Stimulated activated CD4-positive, alpha-beta T cell treated with anti-CD3 and anti-CD28 coated beads, Interleukin-4, amount 100 ng/mL, for 4 hours (primary cell): ENCODE measurements at regions not wholly inside any gene's neighbourhood (a gene's known extent, or its start where the extent isn't known, plus 50 kb on each side); places are given as distances from the start of the nearest gene placed in this dataset.

Source experiments
- DNase-seq, 2 experiments: peaks; one replicate each; pipeline ENCODE4 v3.0.0-alpha.2; 2020

DNA sequence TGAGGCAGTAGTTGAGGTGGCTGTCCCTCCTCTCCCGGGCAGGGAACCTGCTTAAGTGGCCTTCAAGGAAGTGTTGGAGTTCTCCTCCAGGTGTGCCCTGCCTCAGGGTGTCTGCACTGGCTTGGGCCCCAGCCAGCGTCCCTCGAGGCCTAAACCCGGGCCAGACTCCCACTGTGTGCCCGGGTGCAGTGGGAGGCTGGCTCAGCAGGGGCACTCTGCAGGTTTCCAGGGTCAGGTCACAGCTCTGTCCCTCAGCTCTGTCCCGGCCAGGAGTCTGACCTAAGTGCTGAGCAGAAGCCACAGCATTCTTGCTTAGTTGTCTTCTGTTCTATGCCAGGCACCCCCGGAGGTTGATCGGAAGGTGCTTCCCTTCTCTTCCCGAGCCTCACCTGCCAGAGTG, 69.0 kb upstream of the OTOS start:
- DNase-seq = no peak

GRCh38 chr2:240210198-240210965, 69.9 kb upstream of the OTOS start:
- no peak for DNase-seq

GRCh38 chr2:240211096-240211495, 70.6 kb upstream of the OTOS start:
- DNase-seq = no peak

- DNase-seq = no peak
These were observed 71.4 kb upstream of the OTOS start for GRCh38 chr2:240211598-240212424.

GRCh38 chr2:240212425-240213225, 72.2 kb upstream of the OTOS start:
- DNase-seq = no peak

DNA sequence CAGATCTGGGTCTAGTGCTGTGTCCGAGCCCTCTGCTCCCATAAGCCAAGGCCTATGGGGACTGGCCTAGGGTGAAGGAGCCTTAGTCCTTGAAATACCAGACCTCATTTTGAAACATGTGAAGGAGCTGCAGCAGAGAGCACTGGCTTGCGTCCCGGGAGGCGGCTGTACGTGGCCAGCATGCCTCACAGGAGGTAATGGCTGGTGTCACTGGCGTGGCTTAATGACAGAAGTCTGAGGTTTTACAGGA, 72.7 kb upstream of the OTOS start:
- no peak for DNase-seq

- no peak for DNase-seq
These were observed 73.3 kb upstream of the OTOS start for GRCh38 chr2:240213476-240214421.

DNA sequence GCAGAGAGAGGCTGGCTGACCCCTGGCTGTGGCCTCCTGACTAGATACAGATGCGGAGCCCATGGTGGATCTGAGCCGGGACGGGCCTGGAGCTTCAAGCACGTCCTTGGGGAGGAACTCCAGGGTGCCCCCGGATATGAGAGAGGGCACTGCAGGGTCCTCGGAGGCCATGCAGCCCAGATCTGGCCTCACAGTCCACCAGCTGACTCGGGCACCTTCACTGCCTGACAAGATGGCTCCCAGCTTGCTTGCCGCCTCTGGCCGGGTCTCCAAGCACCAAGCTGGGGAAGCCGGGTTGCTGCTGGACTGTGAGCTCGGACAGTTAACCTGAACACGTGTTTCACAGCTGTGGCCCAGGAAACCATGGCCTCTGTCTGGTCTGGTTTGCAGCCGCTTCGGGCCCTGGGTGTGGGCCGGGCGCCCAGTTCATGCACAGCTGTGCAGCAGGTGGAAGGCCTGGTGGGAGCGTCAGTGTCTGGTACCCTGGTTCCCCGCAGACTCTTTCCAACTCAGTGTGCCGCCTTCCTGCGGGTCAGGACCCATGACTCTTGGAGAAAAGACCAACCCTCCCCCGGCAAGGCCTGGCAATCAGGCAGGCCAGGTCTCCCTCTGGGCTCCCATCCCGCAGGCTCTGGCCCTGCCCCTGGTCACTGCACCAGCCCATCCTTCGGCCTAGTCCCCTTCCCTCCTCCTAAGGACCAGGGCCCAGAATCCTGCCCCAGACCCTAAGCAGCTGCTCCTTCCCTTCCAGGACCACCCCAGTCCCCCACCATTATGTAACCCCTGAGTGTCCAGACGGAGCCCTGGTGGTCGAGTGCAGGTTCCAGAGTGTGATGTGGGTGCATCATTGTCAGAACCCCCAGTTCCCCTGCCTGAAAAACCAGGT, 74.6 kb upstream of the OTOS start:
- DNase-seq = no peak

- no peak for DNase-seq
These were observed 75.2 kb upstream of the OTOS start for GRCh38 chr2:240215676-240216051.

DNA sequence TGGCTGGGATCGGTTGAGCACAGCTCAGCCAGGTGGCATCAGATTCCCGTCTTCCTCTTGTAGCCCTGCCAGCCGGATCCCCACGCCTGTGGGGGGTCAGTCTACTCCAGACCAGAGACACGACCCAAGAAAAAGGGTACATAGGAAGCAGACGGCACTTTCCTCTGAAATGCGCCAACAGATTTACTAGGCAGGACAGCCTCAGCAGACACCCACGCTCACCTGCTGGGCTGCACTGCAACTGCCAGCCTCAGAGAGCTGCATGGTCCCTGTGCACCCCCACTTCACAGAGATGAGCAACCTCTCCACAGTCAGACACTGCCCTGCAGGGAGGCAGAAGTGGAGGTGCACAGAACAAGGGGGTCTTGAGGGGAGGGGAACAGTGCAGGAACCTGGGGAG, 75.7 kb upstream of the OTOS start:
- no peak for DNase-seq

- DNase-seq = peak in 1 of 2 experiments; percentile 34
These were observed 77.2 kb upstream of the OTOS start for GRCh38 chr2:240217431-240218301.

- no peak for DNase-seq
These were observed 78.9 kb upstream of the OTOS start for GRCh38 chr2:240219208-240219890.

DNA sequence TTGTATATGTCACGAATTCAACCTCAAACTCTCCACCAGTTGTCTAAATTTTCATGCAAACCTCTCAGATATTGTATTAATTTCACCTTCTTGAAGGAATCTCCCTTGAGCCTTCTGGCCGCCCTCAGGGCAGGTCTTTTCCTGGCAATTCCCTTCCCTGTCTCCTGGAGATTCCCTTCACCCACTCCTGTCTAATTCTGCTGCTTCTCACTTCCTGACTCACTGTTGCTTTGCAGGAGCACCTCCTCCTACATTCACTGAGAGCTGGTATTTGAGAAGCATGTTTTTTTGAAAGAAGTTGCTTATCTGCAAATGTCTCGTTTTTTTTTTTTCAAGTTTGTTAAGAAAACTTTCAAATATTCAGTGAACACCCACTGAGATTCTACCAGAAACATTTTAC, 79.9 kb upstream of the OTOS start:
- no peak for DNase-seq

- no peak for DNase-seq
These were observed 83.2 kb upstream of the OTOS start for GRCh38 chr2:240223631-240224030.

DNA sequence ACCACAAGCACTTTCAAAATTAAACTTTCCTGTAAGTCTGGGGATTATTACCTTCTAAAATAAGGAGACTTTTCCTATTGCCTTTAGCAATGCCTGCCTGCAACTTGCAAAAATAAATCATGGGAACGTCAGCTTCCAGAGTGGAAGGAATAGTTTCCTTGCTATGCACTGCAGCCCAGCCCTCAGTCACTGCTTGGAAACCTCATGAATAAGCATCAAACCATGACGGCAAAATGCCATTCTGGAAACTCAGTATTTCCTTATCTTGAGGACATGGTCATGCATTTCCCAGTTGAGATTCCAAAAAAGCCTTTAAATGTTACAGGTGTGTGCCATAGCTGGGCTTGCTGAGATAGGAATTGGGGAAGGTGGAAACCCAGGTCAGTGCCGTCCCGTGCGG, 84.2 kb upstream of the OTOS start:
- no peak for DNase-seq

DNA sequence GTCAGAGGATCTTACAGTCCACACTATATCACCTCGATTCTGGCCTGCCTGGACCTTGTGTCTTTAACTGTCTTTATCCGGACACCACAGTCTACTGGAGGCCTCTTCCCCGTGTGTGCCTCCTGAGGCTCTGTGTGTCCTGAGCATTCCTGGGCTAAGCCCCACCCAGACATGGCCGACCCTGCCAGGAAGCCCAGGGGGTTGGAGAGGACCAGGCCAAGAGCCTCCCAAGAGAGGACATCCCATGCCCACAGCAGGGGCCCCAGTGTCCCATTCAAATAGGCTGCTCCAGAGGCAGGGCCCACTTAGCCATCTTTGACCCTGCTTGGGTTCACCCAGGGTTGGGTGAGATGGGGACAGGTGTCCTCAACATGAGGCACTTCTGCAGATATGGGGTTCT, 84.7 kb upstream of the OTOS start:
- no peak for DNase-seq

DNA sequence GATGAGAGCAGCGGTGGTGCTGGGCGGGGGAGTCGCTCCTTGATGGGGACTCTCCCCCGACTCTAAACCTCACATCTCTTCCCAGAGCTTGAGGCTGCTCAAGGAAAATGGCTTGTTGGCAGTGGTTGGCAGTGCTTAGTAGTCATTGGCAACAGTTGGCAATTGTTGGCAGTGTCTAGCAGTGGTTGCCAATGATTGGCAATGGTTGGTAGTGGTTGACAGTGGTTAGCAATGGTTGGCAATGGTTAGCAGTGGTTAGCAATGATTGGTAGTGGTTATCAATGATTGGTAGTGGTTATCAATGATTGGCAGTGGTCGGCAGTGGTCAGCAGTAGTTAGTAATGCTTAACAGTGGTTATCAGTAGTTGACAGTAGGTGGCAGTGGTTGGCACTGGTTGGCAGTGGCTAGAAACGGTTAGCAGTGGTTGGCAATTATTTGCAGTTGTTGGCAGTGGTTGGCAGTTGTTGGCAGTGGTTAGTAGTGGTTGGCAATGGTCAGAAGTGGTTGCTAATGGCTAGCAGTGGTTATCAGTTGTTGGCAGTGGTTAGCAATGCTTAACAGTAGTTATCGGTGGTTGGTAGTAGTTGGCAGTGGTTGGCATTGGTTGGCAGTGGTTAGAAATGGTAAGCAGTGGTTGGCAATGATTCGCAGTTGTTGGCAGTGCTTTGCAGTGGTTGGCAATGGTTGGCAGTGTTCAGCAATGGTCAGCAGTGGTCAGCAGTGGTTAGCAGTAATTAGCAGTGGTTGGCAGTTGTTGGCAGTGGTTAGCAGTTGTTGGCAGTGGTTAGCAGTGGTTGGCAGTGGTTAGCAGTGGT, 85.4 kb upstream of the OTOS start:
- no peak for DNase-seq

- DNase-seq = no peak
These were observed 86.4 kb upstream of the OTOS start for GRCh38 chr2:240226672-240227537.
